CMK (cell line): ENCODE measurements at regions not wholly inside any gene's neighbourhood (a gene's known extent, or its start where the extent isn't known, plus 50 kb on each side); places are given as distances from the start of the nearest gene placed in this dataset.
"Not testable (repeated sequence)": the region's sequence is repeated elsewhere in the genome, so short reads cannot be mapped to it uniquely, and the experiment has no call there.

Experiments
- DNase-seq: peaks from one replicate; pipeline ENCODE4 v3.0.0-alpha.2; 2010; ENCODE audit warnings: low read depth

DNA sequence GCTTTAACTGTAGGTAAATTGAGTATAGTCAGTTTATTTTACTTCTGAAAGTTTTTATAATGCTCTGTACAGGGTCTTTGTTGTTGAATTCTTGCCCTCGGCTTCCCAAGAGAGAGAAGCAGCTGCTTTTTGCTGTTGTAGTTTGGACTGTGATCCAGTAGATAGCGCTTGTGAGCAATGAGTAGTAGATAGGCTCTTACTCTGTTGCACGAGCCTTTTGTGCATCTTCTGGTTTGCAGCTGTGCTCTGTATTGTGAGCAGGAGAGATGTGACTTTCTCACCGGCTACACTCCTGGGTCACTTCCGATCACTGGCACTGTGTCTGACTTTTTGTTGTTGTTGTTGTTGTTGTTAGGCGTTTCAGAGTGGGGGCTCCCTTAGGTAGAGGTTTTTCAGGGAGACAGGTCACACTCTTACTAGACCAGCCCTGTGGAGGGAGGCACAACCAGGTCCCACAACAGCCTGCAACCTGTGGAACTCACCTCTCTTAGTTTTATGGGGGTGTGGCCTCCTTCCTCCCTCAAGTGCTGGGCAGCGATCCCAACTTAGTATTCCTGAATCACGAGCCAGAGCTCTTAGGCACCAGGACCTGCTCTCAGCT, 822.1 kb upstream of the GALNTL6 start:
- DNase-seq, result peak; percentile 12

DNA sequence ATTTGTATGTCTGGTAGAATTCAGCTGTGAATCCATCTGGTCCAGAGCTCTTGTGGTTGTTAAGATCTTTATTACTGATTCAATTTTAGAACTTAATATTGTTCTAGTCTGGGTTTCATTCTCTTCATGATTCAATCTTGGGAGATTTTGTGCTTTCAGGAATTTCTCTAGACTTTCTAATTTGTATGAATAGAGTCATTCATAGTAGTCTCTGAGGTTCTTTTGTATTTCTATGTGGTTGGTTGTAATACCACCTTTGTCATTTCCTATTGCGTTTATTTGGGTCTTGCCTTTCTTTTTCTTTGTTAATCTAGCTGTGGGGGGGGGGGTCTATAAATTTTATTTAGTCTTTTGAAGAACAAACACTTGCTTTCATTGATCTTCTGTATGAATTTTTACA, 824.8 kb upstream of the GALNTL6 start:
- no peak for DNase-seq

DNA sequence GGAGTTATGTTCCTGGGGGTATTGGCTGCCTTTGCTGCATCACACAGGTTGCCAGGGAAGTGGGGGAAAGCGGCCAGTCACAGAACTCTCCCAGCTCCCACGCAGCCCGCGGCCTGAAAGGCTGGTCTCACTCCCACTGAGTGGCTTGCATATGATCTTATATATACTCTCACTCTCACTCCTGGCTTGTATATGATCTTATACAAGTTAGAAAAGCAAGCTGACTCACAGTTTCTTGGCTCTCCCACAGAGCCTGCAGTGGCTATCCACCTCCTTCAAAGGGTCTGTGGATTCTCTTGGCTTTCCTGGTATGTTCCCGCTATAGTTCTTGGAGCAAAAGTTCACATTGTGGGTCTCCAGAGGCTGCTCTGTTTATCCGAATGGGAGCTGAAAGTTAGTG, 833.5 kb upstream of the GALNTL6 start:
- DNase-seq, result no peak

DNA sequence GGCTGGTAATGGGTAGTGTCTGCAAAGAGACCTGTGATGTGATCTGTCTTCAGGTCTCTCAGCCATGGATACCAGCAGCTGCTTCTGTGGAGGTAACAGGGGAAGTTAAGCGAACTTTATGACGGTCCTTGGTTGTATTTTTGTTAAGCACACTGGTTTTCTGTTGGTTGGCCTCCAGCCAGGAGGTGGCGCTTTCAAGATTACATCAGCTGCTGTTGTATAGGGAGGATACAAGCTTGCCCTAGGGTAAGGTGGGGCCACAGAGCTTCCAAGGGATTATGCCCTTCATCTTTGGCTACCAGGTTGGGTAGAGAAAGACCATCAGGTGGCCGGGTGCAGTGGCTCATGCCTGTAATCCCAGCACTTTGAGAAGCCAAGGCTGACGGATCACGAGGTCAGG, 834.2 kb upstream of the GALNTL6 start:
- DNase-seq, result no peak

DNA sequence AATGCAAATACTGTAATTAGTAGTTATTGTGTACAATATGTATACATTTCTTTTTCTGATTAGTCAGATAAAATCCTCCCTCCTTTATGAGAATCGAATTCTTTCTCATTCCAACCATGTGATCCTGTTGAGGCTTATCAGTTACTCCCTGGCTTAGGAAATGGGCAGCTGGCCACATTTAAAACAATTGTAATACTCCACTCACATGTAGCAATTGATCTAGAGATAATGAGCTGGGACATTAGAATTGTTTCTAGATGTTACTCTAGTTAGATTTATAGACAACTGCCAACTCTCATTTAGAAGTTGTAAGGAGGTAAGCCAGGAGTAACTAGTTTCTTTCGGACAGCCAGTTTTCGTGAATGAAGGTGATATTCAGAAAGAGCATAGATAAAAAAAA, 859.3 kb upstream of the AADAT start:
- DNase-seq, result no peak

DNA sequence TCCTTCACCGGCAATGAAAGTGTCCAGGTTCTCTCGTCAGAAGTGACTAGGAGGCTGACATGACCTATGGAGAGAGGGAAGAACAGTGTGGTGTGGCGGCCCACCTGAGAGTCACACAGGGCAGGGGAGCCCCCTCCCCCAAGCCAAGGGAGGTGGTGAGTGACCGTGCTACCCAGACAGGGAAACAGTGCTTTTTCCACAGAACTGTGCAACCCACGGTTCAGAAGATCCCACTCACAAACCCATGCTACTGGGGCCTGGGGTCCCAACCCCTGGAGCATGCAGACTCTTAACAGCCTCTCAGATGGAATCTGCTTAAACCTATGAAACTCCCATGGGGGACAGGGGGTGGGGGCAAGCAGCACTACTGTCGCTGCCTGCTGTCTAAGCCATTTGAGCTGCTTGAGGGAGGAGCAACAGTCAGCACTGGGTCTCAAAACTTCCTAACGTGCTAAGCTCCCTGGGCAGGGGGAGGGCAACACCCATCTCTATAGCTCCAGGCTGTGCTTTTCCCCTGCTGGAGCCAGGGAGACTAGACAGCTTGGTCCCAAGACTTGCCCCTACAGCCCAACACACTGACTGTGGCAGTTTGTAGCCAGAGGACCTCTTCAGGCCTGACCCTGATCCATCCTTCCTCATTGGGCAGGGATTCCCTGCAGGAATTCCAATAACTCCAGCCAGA, 850.4 kb upstream of the AADAT start:
- DNase-seq, result no peak

DNA sequence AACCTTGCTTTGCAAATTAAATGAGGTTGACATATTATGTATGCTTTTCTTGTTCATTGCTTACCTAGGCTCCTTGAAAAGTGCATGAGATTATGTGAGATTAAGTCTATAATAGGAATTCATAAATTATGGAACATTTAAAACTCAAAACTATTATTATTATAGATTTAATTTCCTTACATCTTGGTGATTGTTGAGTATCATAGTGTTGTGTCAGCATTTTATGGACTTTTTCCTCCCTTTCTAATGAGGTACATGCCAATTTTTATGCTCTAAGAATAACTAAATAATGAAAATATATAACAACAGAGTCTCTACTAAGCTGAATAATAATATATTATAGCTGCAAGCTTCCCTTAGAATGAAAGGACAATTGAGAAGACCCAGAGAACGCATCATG, 848.8 kb upstream of the AADAT start:
- no peak for DNase-seq

DNA sequence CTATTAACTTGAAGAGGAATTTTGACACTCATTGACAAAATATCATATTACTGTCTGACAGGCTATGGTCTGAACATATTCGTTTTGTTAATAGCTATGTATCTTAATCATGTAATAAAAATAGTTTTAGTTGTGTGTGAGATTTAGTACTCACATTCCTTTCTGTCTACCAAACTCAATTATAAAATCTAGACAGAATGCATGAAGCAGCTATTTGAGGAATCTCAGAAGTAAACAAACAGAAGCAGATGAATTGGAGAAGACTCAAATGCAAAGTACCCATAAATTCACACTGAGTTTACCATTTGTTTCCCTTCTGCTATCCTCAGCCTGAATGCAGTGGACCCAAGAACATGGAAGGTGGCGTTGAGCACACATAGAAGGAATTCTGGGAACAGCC, 841.6 kb upstream of the AADAT start:
- no peak for DNase-seq

DNA sequence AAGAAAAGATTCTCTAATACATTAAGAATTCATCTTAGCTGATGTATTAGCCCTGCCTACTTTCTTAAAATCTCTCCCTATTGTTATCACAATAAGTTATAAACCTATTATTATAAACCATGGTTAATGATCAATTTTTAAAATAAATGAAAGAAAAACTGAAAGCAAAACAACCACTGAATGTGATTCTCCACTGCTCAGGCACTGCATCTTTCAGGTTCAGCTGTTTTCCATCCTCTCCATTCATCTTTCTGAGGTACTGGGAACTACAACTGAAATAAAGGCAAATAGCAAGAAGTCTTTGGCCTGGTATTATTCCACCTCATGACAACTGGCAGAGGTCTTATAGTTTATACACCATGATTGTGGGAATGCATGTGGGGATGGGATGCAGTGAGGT, 798.9 kb upstream of the AADAT start:
- no peak for DNase-seq

DNA sequence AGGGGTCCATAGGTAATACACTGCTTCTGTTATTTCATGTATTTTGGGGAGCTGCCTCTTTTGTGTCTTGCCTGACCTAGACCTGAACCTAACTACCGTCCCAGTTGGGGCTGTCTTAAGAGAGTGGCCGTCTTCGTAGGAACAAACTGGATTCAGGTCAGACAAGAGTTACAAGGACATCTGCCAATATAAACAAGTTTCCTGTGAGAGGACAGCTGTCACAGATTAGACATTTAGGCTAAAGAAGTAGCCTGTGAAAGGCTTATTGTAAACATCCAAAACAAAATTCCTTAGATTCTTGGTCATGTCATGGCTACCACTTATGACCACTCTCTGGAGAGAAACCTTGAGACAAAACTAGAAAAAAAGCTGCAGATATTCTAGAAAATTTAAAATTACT, 797.6 kb upstream of the AADAT start:
- DNase-seq, result no peak

DNA sequence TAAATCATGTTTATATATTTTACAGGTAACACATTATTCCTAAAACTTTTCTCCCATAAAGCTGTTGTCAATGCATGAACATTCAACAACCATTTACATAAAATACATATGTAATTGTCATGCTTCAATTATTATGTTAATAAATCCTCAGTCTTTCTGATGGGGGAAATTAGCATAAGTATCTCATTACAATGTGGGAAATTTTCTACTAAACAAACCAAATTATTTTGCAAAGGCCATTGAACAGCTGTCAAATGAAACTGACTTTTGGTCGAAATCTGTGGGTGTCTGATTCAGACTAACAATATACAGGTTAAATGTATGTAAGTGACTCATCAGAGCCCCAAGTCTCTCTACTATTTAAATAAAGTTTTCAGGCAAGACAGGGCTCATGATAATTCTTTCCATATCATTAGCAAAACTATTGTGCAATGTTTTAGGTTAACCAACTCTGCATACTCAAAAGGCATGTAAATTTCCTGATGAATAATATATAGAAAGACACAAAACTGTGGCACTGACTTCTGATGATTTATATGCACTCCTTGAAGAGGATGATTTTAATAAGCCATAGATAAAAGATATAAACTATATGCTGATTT, 795.3 kb upstream of the AADAT start:
- no peak for DNase-seq

DNA sequence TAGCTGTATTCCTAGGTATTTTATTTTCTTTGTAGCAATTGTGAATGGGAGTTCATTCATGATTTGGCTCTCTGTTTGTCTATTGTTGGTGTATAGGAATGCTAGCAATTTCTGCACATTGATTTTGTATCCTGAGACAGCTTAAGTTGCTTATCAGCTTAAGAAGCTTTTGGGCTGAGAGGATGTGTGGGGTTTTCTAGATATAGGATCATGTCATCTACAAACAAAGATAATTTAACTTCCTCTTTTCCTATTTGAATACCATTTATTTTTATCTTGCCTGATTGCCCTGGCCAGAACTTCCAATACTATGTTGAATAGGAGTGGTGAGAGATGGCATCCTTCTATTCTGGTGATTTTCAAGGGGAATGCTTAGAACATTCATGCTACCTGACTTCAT, 791.9 kb upstream of the AADAT start:
- DNase-seq, result not testable (repeated sequence)

DNA sequence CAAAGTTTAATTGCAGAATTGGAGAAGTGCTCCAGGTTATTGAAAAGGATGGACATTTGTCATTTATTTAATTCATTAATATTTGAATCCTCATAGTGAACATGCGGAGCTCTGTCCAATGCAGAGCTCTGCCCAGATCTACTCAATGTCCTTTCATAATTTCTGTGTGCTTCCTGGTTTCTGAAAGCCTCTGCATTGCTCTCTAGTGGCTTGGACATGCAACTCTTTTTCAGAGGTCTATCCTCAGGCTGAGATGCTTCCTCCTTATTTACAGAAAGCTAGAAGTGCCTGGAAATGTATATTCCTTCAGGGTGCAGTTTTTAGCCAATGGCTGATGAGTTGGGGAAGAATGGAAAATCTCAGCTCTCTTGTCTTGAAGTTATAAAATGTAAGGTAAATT, 786.1 kb upstream of the AADAT start:
- DNase-seq, result no peak

DNA sequence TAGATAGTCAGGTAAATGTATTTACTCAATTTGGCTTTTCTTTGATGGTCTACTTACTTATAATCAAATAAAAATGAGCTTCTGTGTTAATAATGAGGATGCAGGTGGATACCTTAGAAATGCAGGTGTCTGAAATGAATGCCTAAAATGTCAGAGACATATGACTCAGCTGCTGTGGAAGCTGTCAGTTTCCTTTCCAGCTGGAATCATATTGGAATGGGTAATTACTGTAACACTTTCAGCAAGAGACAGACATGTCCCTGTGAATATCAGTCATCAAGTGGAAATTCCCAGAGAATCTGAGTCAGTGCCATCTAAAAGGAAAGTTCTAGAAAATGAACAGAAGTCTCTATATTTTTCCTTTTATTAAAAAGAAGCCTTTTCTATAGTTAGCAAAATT, 783.0 kb upstream of the AADAT start:
- no peak for DNase-seq

DNA sequence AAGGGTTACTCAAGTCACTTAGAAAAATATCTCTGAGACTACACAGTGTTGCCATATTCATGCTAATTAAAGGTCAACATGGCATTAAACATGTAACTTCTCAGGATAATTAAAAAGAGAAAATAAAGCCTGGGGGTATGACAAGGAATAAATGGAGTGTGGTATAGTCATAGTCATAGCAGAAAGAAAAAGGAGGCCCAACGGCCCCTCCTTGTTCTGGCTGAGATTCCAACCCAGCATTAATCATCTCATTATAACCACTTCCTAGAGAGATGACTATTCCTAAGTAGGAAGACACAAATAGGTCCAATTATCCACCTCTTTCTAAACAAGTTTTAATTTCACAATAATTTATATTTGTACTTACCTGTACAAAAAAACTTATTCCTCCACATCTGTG, 778.4 kb upstream of the AADAT start:
- no peak for DNase-seq

DNA sequence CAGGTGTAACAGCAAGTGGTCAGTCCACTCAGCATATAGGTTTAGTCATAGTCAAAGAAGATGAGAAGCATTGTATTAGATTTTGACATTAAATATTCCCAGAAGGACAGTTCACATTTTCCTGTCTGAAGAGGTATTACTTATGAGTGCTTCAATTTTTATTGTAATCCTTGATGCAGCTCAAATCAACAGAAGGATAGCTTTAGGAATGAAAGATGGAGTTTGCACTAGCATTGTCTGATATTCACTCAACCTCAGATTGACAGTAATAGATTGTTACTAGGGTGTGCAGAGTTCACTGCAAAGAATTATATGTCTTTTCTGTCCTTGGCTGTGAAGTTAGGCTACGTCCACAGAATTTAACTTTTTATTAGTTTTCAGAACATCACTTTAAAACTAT, 764.3 kb upstream of the AADAT start:
- no peak for DNase-seq

DNA sequence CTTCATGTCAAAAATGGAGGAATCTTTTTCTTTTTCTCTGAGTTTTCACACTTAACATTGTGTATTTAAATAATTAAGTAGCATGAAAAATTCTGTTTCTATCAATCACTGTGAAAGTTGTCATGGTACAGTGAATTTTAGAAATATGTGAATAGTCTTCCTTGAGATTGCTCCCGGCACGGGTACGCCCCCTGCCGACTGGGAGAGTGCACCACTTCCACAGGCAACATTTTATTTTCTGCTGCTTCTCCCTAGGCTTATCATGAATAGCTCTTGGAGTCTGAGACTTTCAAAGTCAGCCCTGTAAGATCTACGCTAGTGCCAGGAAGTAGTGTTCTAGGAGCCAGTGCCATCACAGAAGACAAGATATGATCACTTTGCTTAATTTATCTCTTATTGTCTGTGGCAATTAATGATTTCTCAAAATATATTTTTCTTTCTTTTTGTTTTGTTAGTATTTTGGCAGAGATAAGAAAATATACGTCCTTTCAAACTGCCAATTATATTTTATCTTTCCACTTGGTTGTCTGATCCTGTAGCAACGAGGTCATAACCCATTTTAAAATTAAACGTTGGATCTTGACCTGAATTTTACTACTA, 763.8 kb upstream of the AADAT start:
- DNase-seq, result peak; percentile 3

DNA sequence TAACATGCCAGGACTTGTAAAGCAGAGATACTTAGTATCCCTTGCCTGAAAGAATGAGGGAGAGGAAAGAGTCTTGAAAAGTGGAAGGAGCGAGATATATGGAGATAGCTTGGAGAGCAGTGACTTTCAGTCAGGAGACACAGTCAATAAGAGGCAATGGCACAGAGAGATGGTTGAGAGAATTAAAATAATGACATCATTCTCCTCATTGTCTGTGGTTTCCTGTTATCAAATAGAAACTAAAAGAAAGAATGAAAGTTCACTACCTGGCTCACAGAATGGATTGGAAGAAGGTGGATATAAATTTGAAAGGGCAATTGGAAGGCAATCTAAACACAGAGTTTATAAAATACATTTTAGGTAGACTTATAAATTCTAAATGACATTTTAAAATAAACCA, 760.2 kb upstream of the AADAT start:
- no peak for DNase-seq

DNA sequence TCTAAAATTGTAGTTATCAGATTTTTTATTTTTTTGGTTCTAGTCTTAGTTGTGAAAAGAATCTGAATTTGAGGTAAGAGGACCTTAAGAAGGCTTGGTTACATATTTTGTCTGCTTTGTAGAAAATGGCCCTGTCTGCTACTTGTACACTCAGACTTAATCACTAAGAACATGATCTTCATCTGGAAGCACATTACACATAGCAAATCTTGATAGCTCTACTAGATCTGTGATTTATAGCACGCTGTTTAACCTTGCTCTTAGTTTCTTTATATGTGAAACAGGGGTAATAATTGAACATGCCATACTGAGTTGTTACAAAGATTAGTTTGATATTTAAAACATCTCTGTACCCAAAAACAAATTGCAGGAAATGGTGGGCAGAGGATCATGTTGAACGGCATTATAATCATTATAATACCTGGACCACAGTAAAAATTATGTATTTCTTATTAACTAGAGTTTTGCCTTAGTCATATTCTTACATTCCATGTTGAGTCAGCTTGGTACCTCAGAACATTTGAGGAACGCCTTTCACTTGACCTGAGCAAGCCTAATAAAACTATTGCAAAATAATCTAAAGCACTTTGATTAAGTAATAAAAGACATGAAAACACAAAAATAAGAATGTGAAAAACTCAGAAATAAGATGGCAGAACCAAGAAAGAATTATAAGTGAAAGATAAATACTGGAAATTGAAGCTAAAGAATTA, 738.0 kb upstream of the AADAT start:
- no peak for DNase-seq

DNA sequence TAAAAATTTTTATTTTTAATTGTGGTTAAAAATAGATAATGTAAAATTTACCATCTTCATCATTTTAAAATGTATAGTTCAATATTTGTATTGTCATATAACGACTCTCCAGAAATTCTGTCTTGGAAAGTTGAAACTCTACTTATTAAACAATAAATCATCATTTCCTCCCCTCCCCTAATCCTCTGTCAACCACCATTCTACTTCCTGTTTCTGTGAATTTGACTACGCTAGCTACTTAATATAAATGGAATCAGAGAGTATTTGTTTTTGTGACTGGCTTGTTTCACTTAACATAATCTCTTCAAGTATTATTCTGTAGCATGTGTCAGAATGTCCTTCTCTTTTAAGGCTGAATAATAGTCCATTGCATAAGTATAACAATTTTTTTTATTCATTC, 729.0 kb upstream of the AADAT start:
- no peak for DNase-seq

DNA sequence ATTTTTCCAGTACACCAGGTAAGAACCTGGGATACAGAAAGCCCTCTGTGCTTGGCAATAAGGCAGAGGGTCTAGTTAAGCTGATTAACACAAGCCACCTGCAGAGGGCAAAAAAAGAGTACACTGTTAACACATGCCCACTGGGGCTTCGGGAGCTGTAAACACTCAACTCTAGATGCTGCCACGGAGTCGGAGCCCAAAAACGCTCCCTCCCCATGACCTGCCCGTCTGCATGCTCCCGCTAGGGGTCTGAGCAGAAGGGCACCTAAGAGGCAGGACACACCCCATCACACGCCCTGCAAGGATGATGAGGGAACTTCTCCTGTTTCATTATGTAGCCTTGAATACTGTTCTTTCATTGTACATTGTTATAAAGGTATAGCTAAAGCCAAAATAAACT, 715.6 kb upstream of the AADAT start:
- no peak for DNase-seq

DNA sequence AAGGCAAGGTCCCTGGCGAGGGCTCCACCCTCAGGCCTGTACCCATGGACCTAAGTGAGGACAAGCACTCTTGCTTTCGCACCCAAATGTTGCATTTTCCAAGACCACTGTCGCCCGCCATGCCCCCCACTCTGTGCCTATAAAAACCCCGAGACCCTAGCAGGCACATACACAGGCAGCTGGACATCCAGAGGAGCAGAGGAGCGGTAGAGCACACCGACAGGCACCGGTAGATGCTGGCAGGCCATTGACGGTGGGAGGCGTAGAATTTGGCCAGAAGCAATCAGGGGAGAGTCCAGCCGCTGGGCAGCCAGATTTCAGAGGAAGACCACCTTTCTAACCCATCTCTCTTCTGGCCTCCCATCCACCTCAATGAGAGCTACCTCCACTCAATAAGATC, 715.2 kb upstream of the AADAT start:
- no peak for DNase-seq

DNA sequence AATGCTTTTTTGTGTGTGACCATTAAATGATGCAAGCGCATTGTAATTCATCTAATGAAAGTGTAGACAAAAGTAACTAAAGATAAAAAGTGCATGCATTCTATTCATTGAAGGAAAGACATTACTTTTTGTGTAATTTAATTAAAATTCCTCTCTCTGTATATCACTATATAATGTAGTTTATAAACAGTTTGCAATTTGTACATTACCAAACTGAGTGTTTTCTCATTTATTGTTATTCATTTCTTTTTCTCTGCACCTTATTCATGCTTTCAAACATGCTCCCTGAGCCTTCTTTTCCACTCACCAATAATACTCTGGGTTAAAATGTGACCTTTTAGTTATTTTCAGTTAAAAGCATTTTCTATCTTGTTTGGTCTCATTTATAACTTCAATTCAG, 713.7 kb upstream of the AADAT start:
- DNase-seq, result no peak
